SHP77 treated with DMSO at 0.1 percent for 48 hours (cell line): ENCODE measurements at regions not wholly inside any gene's neighbourhood (a gene's known extent, or its start where the extent isn't known, plus 50 kb on each side); places are given as distances from the start of the nearest gene placed in this dataset.

Experiments
- DNase-seq: peaks from one replicate; lab custom pipeline; 2025; lab: John Stamatoyannopoulos, UW

- DNase-seq, result no peak
These were observed 166.9 kb downstream of the SNX10 start for GRCh38 chr7:26458466-26459145.

- DNase-seq, result no peak
These were observed 168.0 kb downstream of the SNX10 start for GRCh38 chr7:26459540-26460193.

GRCh38 chr7:26460351-26461085 is 168.9 kb downstream of the SNX10 start:
- DNase-seq, result no peak

GRCh38 chr7:26461518-26461917 is 169.9 kb downstream of the SNX10 start:
- no peak for DNase-seq

- DNase-seq, result no peak
These were observed 174.3 kb downstream of the SNX10 start for GRCh38 chr7:26466007-26466406.

- no peak for DNase-seq
These were observed 175.4 kb downstream of the SNX10 start for GRCh38 chr7:26467104-26467503.

- no peak for DNase-seq
These were observed 175.9 kb downstream of the SNX10 start for GRCh38 chr7:26467541-26467940.

- no peak for DNase-seq
These were observed 177.0 kb downstream of the SNX10 start for GRCh38 chr7:26468625-26469024.

GRCh38 chr7:26469188-26469587 is 177.5 kb downstream of the SNX10 start:
- DNase-seq, result no peak

GRCh38 chr7:26470691-26471090 is 179.0 kb downstream of the SNX10 start:
- no peak for DNase-seq

- no peak for DNase-seq
These were observed 179.8 kb downstream of the SNX10 start for GRCh38 chr7:26471306-26472075.

- no peak for DNase-seq
These were observed 181.3 kb downstream of the SNX10 start for GRCh38 chr7:26472971-26473370.

GRCh38 chr7:26476271-26476670 is 184.6 kb downstream of the SNX10 start:
- DNase-seq, result no peak

GRCh38 chr7:26477381-26477990 is 185.8 kb downstream of the SNX10 start:
- no peak for DNase-seq

- no peak for DNase-seq
These were observed 186.9 kb downstream of the SNX10 start for GRCh38 chr7:26478550-26478949.

- no peak for DNase-seq
These were observed 187.9 kb downstream of the SNX10 start for GRCh38 chr7:26479581-26479980.

- no peak for DNase-seq
These were observed 188.5 kb downstream of the SNX10 start for GRCh38 chr7:26480156-26480555.

GRCh38 chr7:26482927-26483326 is 191.3 kb downstream of the SNX10 start:
- no peak for DNase-seq

GRCh38 chr7:26483843-26484242 is 192.2 kb downstream of the SNX10 start:
- DNase-seq, result no peak

- no peak for DNase-seq
These were observed 193.8 kb downstream of the SNX10 start for GRCh38 chr7:26485367-26485934.

GRCh38 chr7:26486153-26486552 is 194.5 kb downstream of the SNX10 start:
- DNase-seq, result no peak
